ENCODE measurements at regions not wholly inside any gene's neighbourhood (a gene's known extent, or its start where the extent isn't known, plus 50 kb on each side); places are given as distances from the start of the nearest gene placed in this dataset.

DNA sequence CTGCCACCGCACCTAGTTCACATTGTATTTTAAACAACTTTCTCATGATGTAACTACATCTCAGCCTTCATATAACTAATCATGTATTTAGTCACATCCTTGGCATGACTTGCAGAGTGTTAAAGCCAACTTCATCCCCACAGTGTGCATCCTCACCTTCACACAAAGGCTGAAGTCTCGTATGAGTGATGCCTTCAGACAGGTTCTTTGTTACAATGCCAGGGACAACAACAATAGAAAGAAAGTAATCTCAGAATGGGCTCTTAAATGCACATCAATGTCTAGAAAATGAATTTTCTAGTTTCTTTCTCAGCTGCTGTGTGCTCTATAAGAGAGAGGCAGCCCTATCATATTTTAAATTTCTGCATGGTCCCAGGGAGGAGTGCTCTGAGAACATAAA, 221.3 kb downstream of the DIO2 start:
- in situ Hi-C loops (cut with MboI; ENCODE audit: low sequenced_read_pairs, unreplicated experiment): no loop called here
- TF ChIP-seq CTCF (IDR thresholded peaks at IDR 0.05; ENCODE audit: borderline replicate concordance, control extremely low read depth, extremely low read depth, insufficient read depth, missing control alignments): no peak
- no peak for DNase-seq (ENCODE audit: low spot score)

GRCh38 chr14:79986251-79986650, 225.1 kb downstream of the DIO2 start:
- in situ Hi-C loops (cut with MboI; ENCODE audit: low sequenced_read_pairs, unreplicated experiment): no loop called here
- no peak for DNase-seq (ENCODE audit: low spot score)
- no peak for TF ChIP-seq CTCF (IDR thresholded peaks at IDR 0.05; ENCODE audit: borderline replicate concordance, control extremely low read depth, extremely low read depth, insufficient read depth, missing control alignments)

- no peak for TF ChIP-seq CTCF (IDR thresholded peaks at IDR 0.05; ENCODE audit: borderline replicate concordance, control extremely low read depth, extremely low read depth, insufficient read depth, missing control alignments)
- DNase-seq (ENCODE audit: low spot score): no peak
- in situ Hi-C loops (cut with MboI; ENCODE audit: low sequenced_read_pairs, unreplicated experiment): no loop called here
Measured at GRCh38 chr14:79972230-79972629, 239.1 kb downstream of the DIO2 start.

DNA sequence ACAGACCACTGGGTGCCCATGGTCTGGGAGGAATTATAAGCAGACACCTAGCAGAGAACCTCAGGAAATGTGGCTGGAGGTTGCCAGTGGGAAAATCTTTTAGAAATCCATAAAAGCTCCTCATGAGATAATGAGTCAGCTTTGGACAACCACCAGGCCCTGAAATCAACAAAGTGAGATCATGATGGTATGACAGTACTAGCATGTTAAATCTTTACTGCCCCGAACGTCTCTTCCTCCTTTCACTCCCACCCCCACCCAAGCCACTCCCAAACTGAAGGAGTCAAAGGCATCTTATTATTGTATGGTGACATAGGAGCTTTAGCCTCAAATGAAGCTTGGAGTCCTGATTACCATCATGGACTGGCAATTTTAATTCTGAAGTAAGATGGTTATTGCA, 240.0 kb downstream of the DIO2 start:
- in situ Hi-C loops (cut with MboI; ENCODE audit: low sequenced_read_pairs, unreplicated experiment): no loop called here
- no peak for DNase-seq (ENCODE audit: low spot score)
- TF ChIP-seq CTCF (IDR thresholded peaks at IDR 0.05; ENCODE audit: borderline replicate concordance, control extremely low read depth, extremely low read depth, insufficient read depth, missing control alignments): no peak

- no peak for DNase-seq (ENCODE audit: low spot score)
- in situ Hi-C loops (cut with MboI; ENCODE audit: low sequenced_read_pairs, unreplicated experiment): no loop called here
- TF ChIP-seq CTCF (IDR thresholded peaks at IDR 0.05; ENCODE audit: borderline replicate concordance, control extremely low read depth, extremely low read depth, insufficient read depth, missing control alignments): no peak
Measured at GRCh38 chr14:79967453-79967852, 243.9 kb downstream of the DIO2 start.

DNA sequence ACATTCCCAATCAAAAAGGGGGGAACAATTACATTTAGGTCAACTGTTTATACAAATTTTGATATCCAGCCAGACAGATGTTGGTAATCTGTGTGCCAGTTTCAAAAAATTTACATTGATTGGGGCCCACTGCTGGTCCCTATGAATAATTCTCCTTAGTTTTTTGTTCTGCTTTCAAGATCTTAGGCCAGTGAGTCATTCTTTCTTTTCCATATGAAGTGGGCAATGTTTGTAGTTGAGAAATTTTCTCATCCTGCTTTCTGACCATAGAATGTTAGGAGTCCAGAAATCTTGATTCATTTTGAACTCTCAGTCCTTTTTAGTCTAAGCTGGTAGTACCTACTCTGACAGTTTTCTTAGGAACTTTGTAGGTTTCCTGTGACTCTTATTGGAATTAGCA, 244.3 kb downstream of the DIO2 start:
- no peak for DNase-seq (ENCODE audit: low spot score)
- in situ Hi-C loops (cut with MboI; ENCODE audit: low sequenced_read_pairs, unreplicated experiment): no loop called here
- no peak for TF ChIP-seq CTCF (IDR thresholded peaks at IDR 0.05; ENCODE audit: borderline replicate concordance, control extremely low read depth, extremely low read depth, insufficient read depth, missing control alignments)

- TF ChIP-seq CTCF (IDR thresholded peaks at IDR 0.05; ENCODE audit: borderline replicate concordance, control extremely low read depth, extremely low read depth, insufficient read depth, missing control alignments): no peak
- no peak for DNase-seq (ENCODE audit: low spot score)
- in situ Hi-C loops (cut with MboI; ENCODE audit: low sequenced_read_pairs, unreplicated experiment): no loop called here
Measured at GRCh38 chr14:79965896-79966295, 245.4 kb downstream of the DIO2 start.
